SK-N-SH treated with all-trans-retinoic acid at 6 μM for 48 hours (cell line): ENCODE measurements at regions not wholly inside any gene's neighbourhood (a gene's known extent, or its start where the extent isn't known, plus 50 kb on each side); places are given as distances from the start of the nearest gene placed in this dataset.

Experiments
- ATAC-seq: fragments of 200-7000 bp; cut with Tn5 transposase; 3 replicates; pipeline ENCODE4 v1.9.1; 2020; ENCODE audit warnings: mild to moderate bottlenecking, moderate library complexity
- ARNTL ChIP-seq: fragments of 450-650 bp; formaldehyde crosslinking; IDR thresholded peaks from 2 replicates; pipeline ENCODE4 v1.5.0; 2020; ENCODE audit warnings: low read depth, mild to moderate bottlenecking, moderate library complexity, borderline replicate concordance
- BACH2 ChIP-seq: fragments of 250-450 bp; sonication (Bioruptor Pico); IDR thresholded peaks from 2 replicates; pipeline ENCODE4 v1.9.0; 2021; ENCODE audit warnings: mild to moderate bottlenecking, borderline replicate concordance
- CREB5 ChIP-seq: fragments of 250-450 bp; sonication (Bioruptor Pico); IDR thresholded peaks from 2 replicates; pipeline ENCODE4 v1.5.1; 2020; ENCODE audit warnings: low read depth, mild to moderate bottlenecking, moderate library complexity
- CSDC2 ChIP-seq: fragments of 250-450 bp; sonication (Bioruptor Pico); IDR thresholded peaks from 2 replicates; pipeline ENCODE4 v1.5.0; 2020; ENCODE audit warnings: mild to moderate bottlenecking, moderate library complexity
- CSRNP3 ChIP-seq: fragments of 250-450 bp; sonication (Bioruptor Pico); IDR thresholded peaks from 2 replicates; pipeline ENCODE4 v1.5.1; 2021; ENCODE audit warnings: mild to moderate bottlenecking, moderate library complexity
- ESRRG ChIP-seq: fragments of 250-450 bp; sonication (Bioruptor Pico); IDR thresholded peaks from 2 replicates; pipeline ENCODE4 v1.6.1; 2021; ENCODE audit warnings: mild to moderate bottlenecking
- GLIS3 ChIP-seq: fragments of 250-450 bp; sonication (Bioruptor Pico); IDR thresholded peaks from 2 replicates; pipeline ENCODE4 v1.5.0; 2020; ENCODE audit warnings: mild to moderate bottlenecking, moderate library complexity
- ISL1 ChIP-seq: fragments of 250-450 bp; sonication (Bioruptor Pico); IDR thresholded peaks from 2 replicates; pipeline ENCODE4 v2.1.2; 2022; ENCODE audit warnings: mild to moderate bottlenecking, moderate library complexity
- OSR1 ChIP-seq: fragments of 250-450 bp; sonication (Bioruptor Pico); IDR thresholded peaks from 2 replicates; pipeline ENCODE4 v1.8.0; 2022; ENCODE audit warnings: moderate library complexity, mild to moderate bottlenecking, inconsistent platforms
- PATZ1 ChIP-seq: fragments of 250-450 bp; sonication (Bioruptor Pico); IDR thresholded peaks from 2 replicates; pipeline ENCODE4 v1.8.0; 2020; ENCODE audit warnings: mild to moderate bottlenecking, moderate library complexity, borderline replicate concordance
- POU6F1 ChIP-seq: fragments of 250-450 bp; sonication (Bioruptor Pico); IDR thresholded peaks from 2 replicates; pipeline ENCODE4 v1.8.0; 2021; ENCODE audit warnings: low read depth, mild to moderate bottlenecking, moderate library complexity, borderline replicate concordance
- PPARA ChIP-seq: fragments of 250-450 bp; sonication (Bioruptor Pico); IDR thresholded peaks from 2 replicates; pipeline ENCODE4 v1.5.0; 2020; ENCODE audit warnings: mild to moderate bottlenecking, borderline replicate concordance
- RARB ChIP-seq: fragments of 250-450 bp; sonication (Bioruptor Pico); IDR thresholded peaks from 2 replicates; pipeline ENCODE4 v1.8.0; 2021; ENCODE audit warnings: mild to moderate bottlenecking, moderate library complexity
- SNAI2 ChIP-seq: fragments of 250-450 bp; sonication (Bioruptor Pico); IDR thresholded peaks from 2 replicates; pipeline ENCODE4 v1.5.0; 2020; ENCODE audit warnings: mild to moderate bottlenecking, moderate library complexity
- TCF4 ChIP-seq: fragments of 250-450 bp; sonication (Bioruptor Pico); IDR thresholded peaks from 2 replicates; pipeline ENCODE4 v1.8.0; 2021; ENCODE audit warnings: mild to moderate bottlenecking, moderate library complexity, borderline replicate concordance
- TOX ChIP-seq: fragments of 250-450 bp; sonication (Bioruptor Pico); IDR thresholded peaks from 2 replicates; pipeline ENCODE4 v1.8.0; 2021; ENCODE audit warnings: mild to moderate bottlenecking, moderate library complexity, borderline replicate concordance
- TSHZ2 ChIP-seq: fragments of 250-450 bp; sonication (Bioruptor Pico); IDR thresholded peaks from 2 replicates; pipeline ENCODE4 v1.5.0; 2020; ENCODE audit warnings: mild to moderate bottlenecking, moderate library complexity
- ZC3H10 ChIP-seq: fragments of 250-450 bp; sonication (Bioruptor Pico); IDR thresholded peaks from 2 replicates; pipeline ENCODE4 v1.5.1; 2021; ENCODE audit warnings: mild to moderate bottlenecking, moderate library complexity
- ZFP3 ChIP-seq: fragments of 250-450 bp; sonication (Bioruptor Pico); IDR thresholded peaks from 2 replicates; pipeline ENCODE4 v1.5.0; 2020; ENCODE audit warnings: mild to moderate bottlenecking, moderate library complexity
- ZFP30 ChIP-seq: fragments of 450-650 bp; formaldehyde crosslinking; IDR thresholded peaks from 2 replicates; pipeline ENCODE4 v1.5.0; 2022; ENCODE audit warnings: mild to moderate bottlenecking, moderate library complexity
- ZNF565 ChIP-seq: fragments of 450-650 bp; formaldehyde crosslinking; conservative IDR thresholded peaks from 2 replicates; pipeline ENCODE4 v1.5.0; 2020; ENCODE audit warnings: low read depth, mild to moderate bottlenecking, moderate library complexity
- ZNF70 ChIP-seq: fragments of 450-650 bp; formaldehyde crosslinking; IDR thresholded peaks from 2 replicates; pipeline ENCODE4 v1.5.0; 2020; ENCODE audit warnings: mild to moderate bottlenecking, moderate library complexity
- ZNF8 ChIP-seq: fragments of 450-650 bp; formaldehyde crosslinking; IDR thresholded peaks from 2 replicates; pipeline ENCODE4 v1.5.0; 2020; ENCODE audit warnings: mild to moderate bottlenecking, moderate library complexity

GRCh38 chr14:28083389-28083788 lies 683.2 kb upstream of the FOXG1 start (continued):
- TF ChIP-seq ISL1 (CRISPR knock-in tag) (no peak), BACH2 (CRISPR knock-in tag) (no peak), POU6F1 (no peak), ZC3H10 (CRISPR knock-in tag) (no peak)
- TF ChIP-seq, all 23 proteins: peak for 0

- ATAC-seq: no peak
- no peak for TF ChIP-seq CREB5
- TF ChIP-seq ESRRG: no peak
- no peak for TF ChIP-seq OSR1
- TF ChIP-seq ZC3H10 (CRISPR knock-in tag): no peak
Measured at GRCh38 chr14:28088125-28088524, 678.5 kb upstream of the FOXG1 start.

- no peak; the same call in 2 of the 3 replicates for ATAC-seq
- 0 out of 2 replicates have a peak, but pooled peaks have one; percentile 6 for TF ChIP-seq ZNF8 (CRISPR knock-in tag)
- TF ChIP-seq ISL1 (CRISPR knock-in tag): no peak
- no peak for TF ChIP-seq CSDC2 (CRISPR knock-in tag)
- no peak for TF ChIP-seq POU6F1
- peak; percentile 60; the same call in 1 of the 2 replicates for TF ChIP-seq CSRNP3 (CRISPR knock-in tag)
- TF ChIP-seq ZNF70 (CRISPR knock-in tag): no peak
- TF ChIP-seq ZNF565 (CRISPR knock-in tag): no peak
- no peak for TF ChIP-seq CREB5
- no peak for TF ChIP-seq ZC3H10 (CRISPR knock-in tag)
- TF ChIP-seq RARB (CRISPR knock-in tag): no peak
- no peak for TF ChIP-seq ZFP30
- TF ChIP-seq TCF4 (CRISPR knock-in tag): peak; percentile 79; the same call in 1 of the 2 replicates
- TF ChIP-seq PATZ1 (CRISPR knock-in tag): no peak
- TF ChIP-seq OSR1: no peak
- no peak for TF ChIP-seq PPARA (CRISPR knock-in tag)
- no peak for TF ChIP-seq BACH2 (CRISPR knock-in tag)
- peak; percentile 35; the same call in 1 of the 2 replicates for TF ChIP-seq TSHZ2 (CRISPR knock-in tag)
- TF ChIP-seq GLIS3 (CRISPR knock-in tag): 0 out of 2 replicates have a peak, but pooled peaks have one; percentile 18
- TF ChIP-seq ESRRG: no peak
- TF ChIP-seq TOX (CRISPR knock-in tag): no peak
- no peak for TF ChIP-seq SNAI2
- no peak for TF ChIP-seq ZFP3 (CRISPR knock-in tag)
- TF ChIP-seq ARNTL (CRISPR knock-in tag): no peak
- TF ChIP-seq, all 23 proteins: peak for 5
Measured at GRCh38 chr14:28097585-28097984, 669.0 kb upstream of the FOXG1 start.
